C4-2B (cell line): ENCODE measurements at regions not wholly inside any gene's neighbourhood (a gene's known extent, or its start where the extent isn't known, plus 50 kb on each side); places are given as distances from the start of the nearest gene placed in this dataset.

Experiments used
- CTCF ChIP-seq: fragments of 450-650 bp; conservative IDR thresholded peaks from 2 replicates; pipeline ENCODE4 v1.5.1; 2017; ENCODE audit warnings: mild to moderate bottlenecking
- ZFX ChIP-seq: fragments of 450-650 bp; IDR thresholded peaks from 2 replicates; pipeline ENCODE4 v1.6.1; 2017

- TF ChIP-seq CTCF = no peak
- no peak for TF ChIP-seq ZFX
Observed at GRCh38 chr12:88327276-88327675, 185.2 kb downstream of the TMTC3 start.
